ENCODE measurements at regions not wholly inside any gene's neighbourhood (a gene's known extent, or its start where the extent isn't known, plus 50 kb on each side); places are given as distances from the start of the nearest gene placed in this dataset.

DNA sequence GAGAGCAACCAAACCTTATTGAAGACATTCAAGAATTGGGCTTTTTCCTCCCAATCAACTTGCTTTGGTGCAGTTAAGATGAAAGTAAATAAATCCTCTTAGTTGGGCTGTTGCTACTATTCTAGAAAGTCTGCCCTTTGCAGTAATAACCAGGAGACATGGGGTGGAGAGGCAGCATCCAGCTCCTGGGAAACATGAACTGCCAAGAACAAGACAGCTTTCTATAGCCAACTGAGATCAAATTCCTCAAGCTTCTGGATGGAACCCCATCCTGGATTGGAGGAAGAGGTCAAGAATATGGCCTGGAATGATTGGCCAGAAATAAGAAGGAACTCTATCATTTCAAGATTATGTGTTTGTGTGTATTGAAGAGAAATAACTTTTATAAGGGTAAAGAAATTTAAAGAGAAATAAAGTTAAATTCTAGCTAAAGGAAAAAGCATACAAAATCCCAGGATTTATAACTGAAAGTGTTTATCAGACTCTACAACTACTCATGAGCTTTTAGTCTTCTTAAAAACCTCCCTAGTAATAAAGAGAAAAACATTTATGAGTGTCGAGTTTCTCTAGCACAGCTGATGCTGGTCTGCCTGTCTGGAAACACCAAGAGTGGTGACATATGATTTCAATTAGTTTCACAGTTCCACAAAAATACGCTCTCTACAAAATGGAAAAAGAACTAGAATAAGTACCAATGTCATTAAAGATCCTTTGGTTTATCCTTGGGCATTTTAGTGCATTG is 70.1 kb upstream of the COL1A2 start:
- FAIRE-seq, result no peak

DNA sequence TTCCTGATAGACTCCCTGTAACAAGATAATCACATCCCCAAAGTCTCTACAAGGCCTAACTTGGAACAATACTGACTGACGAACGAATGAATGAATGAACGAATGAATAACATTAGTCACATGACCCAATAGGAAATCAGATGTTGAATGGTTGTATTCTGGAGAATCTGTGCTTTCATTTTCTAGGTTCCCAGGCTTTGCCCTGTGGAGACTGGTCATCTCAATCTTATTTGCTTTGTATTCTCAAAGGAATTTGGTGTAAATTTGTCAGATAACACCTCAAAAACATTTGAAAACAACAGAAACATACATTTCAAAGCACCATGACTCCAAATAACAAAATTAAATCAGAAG is 69.6 kb upstream of the COL1A2 start:
- FAIRE-seq, result no peak

DNA sequence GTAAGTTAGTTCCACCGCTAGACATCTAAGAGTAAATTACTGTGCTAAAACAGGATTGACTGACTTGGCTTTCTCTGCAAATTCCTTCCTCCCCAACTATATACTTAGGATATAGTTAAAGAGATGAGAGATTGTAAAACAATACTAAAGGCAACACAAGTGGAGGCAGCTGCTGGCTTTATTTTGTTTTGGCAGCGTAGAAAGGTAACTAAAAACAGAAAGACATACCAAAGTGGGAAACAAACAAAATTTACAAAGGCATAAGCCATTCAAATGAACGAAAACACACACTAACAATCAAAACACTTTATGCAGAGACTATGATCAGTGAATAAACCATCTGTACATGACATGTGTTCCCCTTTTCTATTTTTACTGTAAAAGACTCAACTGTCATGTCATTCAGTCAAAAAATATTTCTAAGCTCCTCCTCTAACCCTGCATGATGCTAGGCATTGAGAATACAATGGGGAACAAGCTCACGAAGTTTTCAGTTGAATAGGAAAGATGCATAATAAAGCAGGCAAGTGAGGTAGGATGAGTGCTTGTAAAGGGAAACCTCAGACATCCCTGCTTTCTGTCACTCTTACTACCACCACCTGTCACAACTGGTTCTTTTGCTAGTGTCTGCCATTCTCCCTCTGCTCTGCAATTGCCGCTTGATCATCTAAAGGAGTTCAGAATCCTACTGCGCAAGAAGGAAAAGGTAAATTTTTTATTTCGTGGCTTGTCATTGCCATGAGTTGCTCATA is 64.2 kb upstream of the COL1A2 start:
- FAIRE-seq, result no peak

DNA sequence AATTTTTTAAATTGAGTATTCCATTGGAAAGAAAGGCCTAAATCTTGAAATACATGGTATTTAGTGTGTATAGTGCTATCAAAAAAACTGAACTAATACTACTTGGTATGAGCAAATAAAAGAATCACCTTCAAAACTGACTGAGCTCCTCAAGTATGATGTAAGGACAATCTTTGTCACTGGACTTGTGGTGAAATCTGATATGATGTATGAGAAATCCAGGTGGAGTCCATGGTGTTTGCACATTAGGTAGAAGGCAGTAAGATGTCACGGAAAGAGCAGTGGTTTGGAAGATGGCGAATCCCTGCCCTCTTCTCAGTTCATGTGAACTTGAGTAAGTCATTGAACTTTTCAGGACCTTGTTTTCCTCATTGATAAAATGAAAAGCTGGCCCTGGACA is 62.1 kb upstream of the COL1A2 start:
- no peak for FAIRE-seq

- no peak for FAIRE-seq
Measured at GRCh38 chr7:94333810-94334209, 60.9 kb upstream of the COL1A2 start.

GRCh38 chr7:94335586-94335985 is 59.1 kb upstream of the COL1A2 start:
- FAIRE-seq, result no peak

DNA sequence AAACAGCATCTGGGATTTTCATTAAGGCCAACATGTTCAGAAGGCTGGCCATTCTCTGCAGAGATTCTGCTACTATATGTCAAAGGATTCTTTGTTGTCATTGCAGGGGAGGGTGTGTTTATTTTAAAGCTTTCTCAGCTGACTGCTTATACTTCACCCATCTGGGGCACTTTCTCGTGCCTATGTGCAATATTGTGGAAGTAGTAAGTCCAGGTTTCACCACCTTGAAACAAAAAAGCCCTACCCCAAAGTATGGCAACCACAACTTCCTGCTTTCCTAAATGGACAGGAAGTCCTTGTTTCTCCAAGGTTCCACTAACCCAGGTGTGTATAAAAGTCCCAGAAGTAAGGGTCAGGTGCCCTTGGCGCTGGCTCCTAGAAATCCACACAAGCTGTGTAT is 58.7 kb upstream of the COL1A2 start:
- no peak for FAIRE-seq

GRCh38 chr7:94338921-94339371 is 55.7 kb upstream of the COL1A2 start:
- FAIRE-seq, result no peak

- FAIRE-seq, result no peak
Measured at GRCh38 chr7:94344826-94345225, 49.9 kb upstream of the COL1A2 start.
